Esophagus muscularis mucosa (tissue), 4 donors: ENCODE measurements at regions not wholly inside any gene's neighbourhood (a gene's known extent, or its start where the extent isn't known, plus 50 kb on each side); places are given as distances from the start of the nearest gene placed in this dataset.
"Not testable (repeated sequence)": the region's sequence is repeated elsewhere in the genome, so short reads cannot be mapped to it uniquely, and the experiment has no call there.

Source experiments
- DNase-seq: peaks from one replicate; pipeline ENCODE4 v3.0.0-alpha.2; 2017; ENCODE audit errors: extremely low spot score
- H3K27ac ChIP-seq, 4 donors: fragments of 200-600 bp; sonication (generic); replicated peaks in 1 of 4; 1 replicate in 3 of 4; 2 replicates in 1 of 4; pipeline ENCODE4 v1.5.1; 2016 to 2019; ENCODE audit warnings: mild to moderate bottlenecking in 1 of 4
- H3K27me3 ChIP-seq, 4 donors: fragments of 200-600 bp; sonication (generic); one replicate each; pipeline versions ENCODE4 v1.5.1 to v1.6.0; 2016 to 2019
- H3K36me3 ChIP-seq, 4 donors: fragments of 200-600 bp; sonication (generic); one replicate each; pipeline ENCODE4 v1.5.1; 2016 to 2019
- H3K4me1 ChIP-seq, 4 donors: fragments of 200-600 bp; sonication (generic); one replicate each; pipeline ENCODE4 v1.5.1; 2016 to 2019
- H3K4me3 ChIP-seq, 4 donors: fragments of 200-600 bp; sonication (generic); 1 replicate in 2 of 4; 2 replicates in 2 of 4; pipeline ENCODE4 v1.5.1; 2016 to 2019; ENCODE audit warnings: mild to moderate bottlenecking in 4 of 4, moderate library complexity in 1 of 4
- H3K9me3 ChIP-seq, 4 donors: fragments of 200-600 bp; sonication (generic); 1 replicate in 3 of 4; 2 replicates in 1 of 4; pipeline ENCODE4 v1.5.1; 2016 to 2019
- CTCF ChIP-seq, 3 experiments: fragments of 200-600 bp in 2 of 3; fragments of 450-650 bp in 1 of 3; sonication (generic) in 2 of 3; IDR thresholded peaks; one replicate each; pipeline ENCODE4 v1.5.1; 2017 to 2019; ENCODE audit warnings: antibody characterized with exemption in 3 of 3, mild to moderate bottlenecking in 2 of 3, moderate library complexity in 1 of 3
- EP300 ChIP-seq: sonication (generic); formaldehyde crosslinking; IDR thresholded peaks from one replicate; pipeline ENCODE4 v1.6.1; 2017; ENCODE audit warnings: antibody characterized with exemption
- POLR2A ChIP-seq: fragments of 450-650 bp; IDR thresholded peaks from one replicate; pipeline ENCODE4 v1.6.1; 2017; ENCODE audit warnings: antibody characterized with exemption, moderate library complexity, mild to moderate bottlenecking, low read depth
- POLR2AphosphoS5 ChIP-seq, 2 donors: sonication (generic); formaldehyde crosslinking; IDR thresholded peaks; one replicate each; pipeline ENCODE4 v1.6.1; 2017; ENCODE audit warnings: antibody characterized with exemption in 2 of 2
- WGBS: methylation state at CpG from one replicate; pipeline ENCODE4 v1.1.5; 2018; 5-methylcytosine and 5-hydroxymethylcytosine counted together
- intact Hi-C: fragments of 100-400 bp; cut with DNase I; formaldehyde crosslinking; loops from one replicate; pipeline ENCODE4 v1.15.1; 2023

- DNase-seq = no peak
- H3K36me3 ChIP-seq = no peaks in the 10 kb centered on the region
- no peak overlapping the region for H3K27ac ChIP-seq
- intact Hi-C loops = no loop called here
- H3K27me3 ChIP-seq = no peaks in the 10 kb centered on the region
- peaks cover 0 to 15% (median 9%) of the 10 kb centered on the region in 4 donors for H3K9me3 ChIP-seq
- TF ChIP-seq POLR2AphosphoS5 (IDR thresholded peaks at IDR 0.05) (no peak), CTCF (IDR thresholded peaks at IDR 0.05) (no peak), POLR2A (no peak), EP300 (no peak)
- no peak overlapping the region for H3K4me3 ChIP-seq
- H3K4me1 ChIP-seq = no peaks in the 10 kb centered on the region
- WGBS = 75% methylated on average over 5 of the region's 5 CpGs
Observed at GRCh38 chr21:17295997-17296396, 216.8 kb upstream of the CXADR start.

DNA sequence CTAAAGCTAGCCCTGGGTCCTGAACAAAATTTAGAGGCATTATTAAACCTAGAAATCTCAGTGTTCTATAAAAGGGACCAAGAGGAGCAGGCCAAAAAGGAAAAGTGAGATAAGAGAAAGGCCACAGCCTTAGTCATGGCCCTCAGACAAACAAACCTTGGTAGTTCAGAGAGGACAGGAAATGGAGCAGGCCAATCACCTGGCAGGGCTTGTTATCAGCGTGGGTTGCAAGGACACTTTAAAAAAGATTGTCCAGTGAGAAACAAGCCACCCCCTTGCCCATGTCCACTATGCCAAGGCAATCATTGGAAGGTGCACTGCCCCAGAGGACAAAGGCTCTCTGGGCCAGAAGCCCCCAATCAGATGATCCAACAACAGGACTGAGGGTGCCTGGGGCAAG lies 213.3 kb upstream of the CXADR start:
- 60% methylated on average over 1 of the region's 1 CpG for WGBS
- H3K4me1 ChIP-seq, DNase-seq, H3K4me3 ChIP-seq, H3K27ac ChIP-seq, intact Hi-C loops, H3K27me3 ChIP-seq, H3K36me3 ChIP-seq: not testable (repeated sequence)
- peaks cover 0 to 15% (median 6%) of the 10 kb centered on the region in 4 donors for H3K9me3 ChIP-seq

GRCh38 chr21:17327715-17328114 lies 185.1 kb upstream of the CXADR start:
- DNase-seq, H3K4me3 ChIP-seq, H3K36me3 ChIP-seq, H3K27me3 ChIP-seq, H3K4me1 ChIP-seq, H3K27ac ChIP-seq, intact Hi-C loops: not testable (repeated sequence)
- whole genome bisulfite sequencing = 92% methylated on average over 6 of the region's 9 CpGs
- peaks cover 0 to 11% (median 4%) of the 10 kb centered on the region in 4 donors for H3K9me3 ChIP-seq

GRCh38 chr21:17334484-17334883 lies 178.4 kb upstream of the CXADR start:
- Histone ChIP-seq H3K9me3 (no peaks in the 10 kb centered on the region), H3K27me3 (no peaks in the 10 kb centered on the region), H3K4me3 (no peak overlapping the region), H3K36me3 (no peaks in the 10 kb centered on the region), H3K4me1 (no peaks in the 10 kb centered on the region), H3K27ac (no peak overlapping the region)
- WGBS = 57% methylated on average over 3 of the region's 3 CpGs
- TF ChIP-seq CTCF (IDR thresholded peaks at IDR 0.05) (no peak), EP300 (no peak), POLR2AphosphoS5 (IDR thresholded peaks at IDR 0.05) (no peak), POLR2A (no peak)
- intact Hi-C loops = no loop called here
- no peak for DNase-seq

DNA sequence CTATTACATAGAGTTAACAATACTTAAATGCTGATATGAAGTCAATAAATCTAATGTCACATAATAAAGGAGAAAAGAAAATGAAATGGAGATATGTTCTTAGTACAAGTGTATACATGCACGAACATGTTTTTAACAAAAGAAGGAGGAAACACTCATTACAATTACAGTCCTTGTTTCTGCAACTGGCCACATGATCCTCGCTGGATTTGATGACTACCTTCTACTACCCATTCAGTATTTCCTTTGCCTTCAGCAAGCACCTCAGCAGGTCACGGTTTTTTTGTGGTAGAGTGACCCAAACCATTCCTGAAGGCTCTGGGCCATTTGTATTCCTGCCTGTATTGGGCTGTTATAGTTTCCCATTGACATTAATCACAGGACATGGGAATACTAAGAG lies 172.8 kb upstream of the CXADR start:
- intact Hi-C loops = no loop called here
- WGBS = 63% methylated on average over 3 of the region's 3 CpGs
- DNase-seq = no peak

More for the DNA sequence above, 172.8 kb upstream of the CXADR start:
- no peak for TF ChIP-seq CTCF (IDR thresholded peaks at IDR 0.05)
- TF ChIP-seq POLR2AphosphoS5 (IDR thresholded peaks at IDR 0.05) = no peak
- TF ChIP-seq EP300 = no peak
- TF ChIP-seq POLR2A = no peak
- Histone ChIP-seq H3K9me3 (peaks cover 0 to 7% (median 0%) of the 10 kb centered on the region in 4 donors), H3K4me3 (no peak overlapping the region), H3K4me1 (no peaks in the 10 kb centered on the region), H3K27me3 (no peaks in the 10 kb centered on the region), H3K27ac (no peak overlapping the region), H3K36me3 (no peaks in the 10 kb centered on the region)
